NCI-H345 (cell line): ENCODE measurements at regions not wholly inside any gene's neighbourhood (a gene's known extent, or its start where the extent isn't known, plus 50 kb on each side); places are given as distances from the start of the nearest gene placed in this dataset.
"Not testable (repeated sequence)": the region's sequence is repeated elsewhere in the genome, so short reads cannot be mapped to it uniquely, and the experiment has no call there.

Experiments used
- DNase-seq: peaks from one replicate; lab custom pipeline; 2025; lab: John Stamatoyannopoulos, UW

DNA sequence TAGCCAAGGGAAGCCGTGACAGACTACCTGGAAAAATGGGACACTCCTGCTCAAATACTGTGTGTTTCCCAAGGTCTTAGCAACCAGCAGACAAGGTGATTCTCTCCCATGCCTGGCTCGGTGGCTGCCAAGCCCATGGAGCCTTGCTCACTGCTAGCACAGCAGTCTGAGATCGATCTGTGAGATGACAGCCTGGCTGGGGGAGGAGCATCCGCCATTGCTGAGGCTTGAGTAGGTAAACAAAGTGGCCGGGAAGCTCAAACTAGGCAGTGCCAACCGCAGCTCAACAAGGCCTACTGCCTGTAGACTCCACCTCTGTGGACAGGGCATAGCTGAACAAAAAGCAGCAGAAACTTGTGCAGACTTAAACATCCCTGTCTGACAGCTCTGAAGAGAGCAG is 137.0 kb downstream of the USP46 start:
- not testable (repeated sequence) for DNase-seq

DNA sequence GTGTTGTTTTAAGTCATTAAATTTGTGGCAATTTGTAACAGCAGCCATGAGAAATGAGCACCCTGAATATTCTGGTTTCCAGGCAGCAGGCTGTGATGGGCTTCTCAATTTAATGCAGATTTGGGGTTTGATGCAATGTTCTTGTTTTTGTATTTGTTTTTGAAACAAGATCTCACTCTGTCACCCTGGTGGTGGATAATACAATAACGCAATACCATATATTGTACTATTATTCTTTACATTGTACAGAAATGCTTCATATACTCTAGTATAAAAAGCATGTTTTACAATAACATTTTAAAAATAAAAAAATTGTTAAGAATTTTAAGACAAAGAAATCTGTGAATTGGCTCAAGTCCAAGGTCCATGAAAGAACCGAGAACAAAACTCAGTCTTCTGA is 129.1 kb downstream of the USP46 start:
- no peak for DNase-seq

DNA sequence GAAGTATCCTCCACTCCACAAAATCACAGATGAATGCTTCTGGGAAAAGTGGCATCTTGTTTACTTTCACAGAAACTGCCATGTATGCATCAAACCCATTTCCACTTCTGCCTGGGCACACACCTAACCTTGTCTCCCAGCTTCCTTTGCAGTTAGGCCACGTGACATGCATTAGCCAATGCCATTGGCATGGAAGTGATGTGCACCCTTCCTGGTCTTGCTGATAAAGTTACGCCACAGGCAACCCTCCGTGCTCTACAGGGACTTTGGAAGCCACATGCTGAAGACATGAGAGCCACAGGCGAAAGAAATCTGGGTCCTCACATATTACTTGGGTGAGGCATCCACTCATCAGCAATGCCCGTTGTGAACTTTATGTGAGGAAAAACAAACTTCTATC is 123.3 kb downstream of the USP46 start:
- no peak for DNase-seq
